Tibial nerve (tissue), 4 donors: ENCODE measurements at regions not wholly inside any gene's neighbourhood (a gene's known extent, or its start where the extent isn't known, plus 50 kb on each side); places are given as distances from the start of the nearest gene placed in this dataset.

Experiments
- EP300 ChIP-seq, 2 donors: sonication (generic); formaldehyde crosslinking; IDR thresholded peaks; one replicate each; pipeline ENCODE4 v1.6.1; 2017; ENCODE audit warnings: antibody characterized with exemption in 2 of 2, mild to moderate bottlenecking in 1 of 2
- POLR2A ChIP-seq, 2 donors: fragments of 450-650 bp; IDR thresholded peaks; one replicate each; pipeline ENCODE4 v1.6.1; 2017; ENCODE audit warnings: antibody characterized with exemption in 2 of 2, mild to moderate bottlenecking in 2 of 2, moderate library complexity in 2 of 2
- TF ChIP-seq, protein P1 (sequence below), 5 experiments: fragments of 200-600 bp in 3 of 5; fragments of 450-650 bp in 2 of 5; sonication (generic) in 3 of 5; IDR thresholded peaks; one replicate each; pipeline ENCODE4 v1.5.1; 2016 to 2019; ENCODE audit warnings: antibody characterized with exemption in 5 of 5, mild to moderate bottlenecking in 3 of 5, moderate library complexity in 2 of 5

DNA sequence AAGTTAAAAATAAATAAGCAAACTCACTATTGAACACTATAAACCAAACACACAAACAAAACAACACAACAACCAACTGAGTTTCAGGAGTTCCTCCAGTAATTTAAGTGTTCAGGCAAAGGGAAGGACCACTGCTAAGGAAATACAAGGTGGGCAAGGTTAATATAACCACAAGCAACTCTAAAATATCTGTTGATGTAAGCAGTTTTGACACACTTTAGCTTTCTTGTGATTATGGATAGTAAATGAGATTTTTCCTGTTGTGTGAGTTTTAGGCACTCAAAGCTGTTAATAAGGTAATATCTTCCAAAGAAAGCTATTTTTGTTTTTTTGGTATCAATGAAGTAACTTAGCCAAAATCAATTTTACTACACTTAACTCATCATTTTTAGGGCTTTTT is 839.1 kb upstream of the FOXG1 start:
- no peak for TF ChIP-seq EP300 (IDR thresholded peaks at IDR 0.05)
- TF ChIP-seq, protein P1, sequence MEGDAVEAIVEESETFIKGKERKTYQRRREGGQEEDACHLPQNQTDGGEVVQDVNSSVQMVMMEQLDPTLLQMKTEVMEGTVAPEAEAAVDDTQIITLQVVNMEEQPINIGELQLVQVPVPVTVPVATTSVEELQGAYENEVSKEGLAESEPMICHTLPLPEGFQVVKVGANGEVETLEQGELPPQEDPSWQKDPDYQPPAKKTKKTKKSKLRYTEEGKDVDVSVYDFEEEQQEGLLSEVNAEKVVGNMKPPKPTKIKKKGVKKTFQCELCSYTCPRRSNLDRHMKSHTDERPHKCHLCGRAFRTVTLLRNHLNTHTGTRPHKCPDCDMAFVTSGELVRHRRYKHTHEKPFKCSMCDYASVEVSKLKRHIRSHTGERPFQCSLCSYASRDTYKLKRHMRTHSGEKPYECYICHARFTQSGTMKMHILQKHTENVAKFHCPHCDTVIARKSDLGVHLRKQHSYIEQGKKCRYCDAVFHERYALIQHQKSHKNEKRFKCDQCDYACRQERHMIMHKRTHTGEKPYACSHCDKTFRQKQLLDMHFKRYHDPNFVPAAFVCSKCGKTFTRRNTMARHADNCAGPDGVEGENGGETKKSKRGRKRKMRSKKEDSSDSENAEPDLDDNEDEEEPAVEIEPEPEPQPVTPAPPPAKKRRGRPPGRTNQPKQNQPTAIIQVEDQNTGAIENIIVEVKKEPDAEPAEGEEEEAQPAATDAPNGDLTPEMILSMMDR (IDR thresholded peaks at IDR 0.05): no peak
- TF ChIP-seq POLR2A (IDR thresholded peaks at IDR 0.05): no peak
